ENCODE measurements at regions not wholly inside any gene's neighbourhood (a gene's known extent, or its start where the extent isn't known, plus 50 kb on each side); places are given as distances from the start of the nearest gene placed in this dataset.

DNA sequence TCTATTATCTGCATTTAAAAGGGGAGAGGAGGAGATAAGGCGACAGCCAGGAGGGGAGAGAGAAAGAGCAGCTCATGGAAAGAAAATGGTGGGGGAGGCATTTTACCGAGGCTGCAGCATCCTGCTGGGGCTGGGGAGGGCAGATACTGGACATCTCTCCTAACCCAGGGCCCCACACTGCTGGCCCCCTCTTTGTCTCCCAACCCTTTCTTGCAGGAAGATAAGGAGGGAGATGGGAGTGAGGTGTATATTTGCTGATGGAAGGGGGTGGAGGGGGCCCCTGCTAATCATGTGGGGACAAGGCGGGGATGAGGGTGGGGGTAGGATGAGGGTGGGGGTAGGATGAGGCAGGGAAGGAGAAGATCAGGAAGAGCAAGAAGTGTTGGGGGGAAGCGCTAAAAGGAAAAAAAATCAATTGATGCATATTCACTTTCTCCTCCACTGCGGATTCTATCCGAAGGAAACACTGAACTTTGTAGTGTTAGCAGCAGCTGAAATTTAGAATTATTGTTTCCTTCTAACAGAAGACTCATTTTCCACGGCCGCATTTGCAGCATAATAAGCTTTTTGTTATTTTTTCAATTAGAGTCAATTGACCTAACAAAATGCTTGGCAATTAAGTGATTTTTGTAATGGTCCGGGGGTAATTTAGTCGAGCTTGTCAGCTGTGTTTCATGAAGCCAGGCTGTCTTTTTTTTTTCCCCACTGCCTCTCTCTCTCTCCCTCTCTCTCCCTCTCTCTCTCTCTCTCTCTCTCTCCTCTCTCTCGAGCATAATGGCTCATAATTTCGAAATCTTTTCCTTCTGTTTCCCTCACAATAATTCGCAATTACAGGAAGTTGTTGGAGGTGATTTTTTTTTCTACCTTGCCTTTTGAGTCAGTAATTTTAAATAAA, 1134.6 kb downstream of the BCL11B start:
- BruUV-seq (replicated peaks) = no TSS peak
- dilution Hi-C loops (cut with MboI; ENCODE audit: extremely low pct_ligation_motif_present, low sequenced_read_pairs) = no loop called here
- Histone ChIP-seq H3K36me3 (ENCODE audit: control insufficient read depth in 2 of 2, extremely low read depth in 1 of 2, insufficient read depth in 2 of 2, low read length in 2 of 2) (no peaks in the 10 kb centered on the region), H2AFZ (ENCODE audit: low read depth, low read length) (no peak overlapping the region), H3K9me3 (replicated peaks; ENCODE audit: control insufficient read depth, insufficient read depth, low read length) (peaks cover 2% of the 10 kb centered on the region), H3K4me2 (ENCODE audit: insufficient read depth, low read length) (no peak overlapping the region), H3K9me1 (replicated peaks; ENCODE audit: control insufficient read depth, extremely low read depth, insufficient read depth, low read length) (no peaks in the 10 kb centered on the region), H4K20me1 (replicated peaks; ENCODE audit: control insufficient read depth, extremely low read depth, insufficient read depth, low read length) (no peaks in the 10 kb centered on the region), H3K9ac (replicated peaks; ENCODE audit: extremely low read depth, insufficient read depth, low read length) (no peak overlapping the region), H3K27ac (ENCODE audit: insufficient read depth, low read depth, low read length) (no peak overlapping the region), H3K27me3 (ENCODE audit: control insufficient read depth in 2 of 2, insufficient read depth in 2 of 2, low read length in 2 of 2) (no peaks in the 10 kb centered on the region), H3K4me3 (replicated peaks in 1 of 3; ENCODE audit: insufficient read depth in 1 of 3, low read depth in 1 of 3, low read length in 3 of 3) (no peak overlapping the region), H3K79me2 (ENCODE audit: control insufficient read depth, insufficient read depth, low read length) (no peaks in the 10 kb centered on the region), H3K4me1 (ENCODE audit: control insufficient read depth, extremely low read depth, insufficient read depth, low read length) (no peaks in the 10 kb centered on the region)
- ChIA-PET POLR2A (no interaction called here), CTCF (no interaction called here)
- DNase-seq (ENCODE audit: low read depth, low spot score) (no peak), FAIRE-seq (no peak)
- no peak for TF ChIP-seq EZH2 (IDR thresholded peaks at IDR 0.05; ENCODE audit: borderline replicate concordance, low read depth, low read length, severe bottlenecking)
- TF ChIP-seq, protein P1, sequence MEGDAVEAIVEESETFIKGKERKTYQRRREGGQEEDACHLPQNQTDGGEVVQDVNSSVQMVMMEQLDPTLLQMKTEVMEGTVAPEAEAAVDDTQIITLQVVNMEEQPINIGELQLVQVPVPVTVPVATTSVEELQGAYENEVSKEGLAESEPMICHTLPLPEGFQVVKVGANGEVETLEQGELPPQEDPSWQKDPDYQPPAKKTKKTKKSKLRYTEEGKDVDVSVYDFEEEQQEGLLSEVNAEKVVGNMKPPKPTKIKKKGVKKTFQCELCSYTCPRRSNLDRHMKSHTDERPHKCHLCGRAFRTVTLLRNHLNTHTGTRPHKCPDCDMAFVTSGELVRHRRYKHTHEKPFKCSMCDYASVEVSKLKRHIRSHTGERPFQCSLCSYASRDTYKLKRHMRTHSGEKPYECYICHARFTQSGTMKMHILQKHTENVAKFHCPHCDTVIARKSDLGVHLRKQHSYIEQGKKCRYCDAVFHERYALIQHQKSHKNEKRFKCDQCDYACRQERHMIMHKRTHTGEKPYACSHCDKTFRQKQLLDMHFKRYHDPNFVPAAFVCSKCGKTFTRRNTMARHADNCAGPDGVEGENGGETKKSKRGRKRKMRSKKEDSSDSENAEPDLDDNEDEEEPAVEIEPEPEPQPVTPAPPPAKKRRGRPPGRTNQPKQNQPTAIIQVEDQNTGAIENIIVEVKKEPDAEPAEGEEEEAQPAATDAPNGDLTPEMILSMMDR (IDR thresholded peaks at IDR 0.05; ENCODE audit: extremely low read depth in 1 of 2, insufficient read depth in 1 of 2, low read depth in 1 of 2, low read length in 2 of 2) = no peak
- TF ChIP-seq FOS (IDR thresholded peaks at IDR 0.05; ENCODE audit: borderline replicate concordance, insufficient read depth, low read length) = no peak
- TF ChIP-seq POLR2AphosphoS5 (IDR thresholded peaks at IDR 0.05; ENCODE audit: insufficient read depth, low read depth, low read length) = no peak
- TF ChIP-seq JUN (IDR thresholded peaks at IDR 0.05; ENCODE audit: borderline replicate concordance, insufficient read depth, insufficient read length, low read depth) = no peak
- TF ChIP-seq, protein P2, sequence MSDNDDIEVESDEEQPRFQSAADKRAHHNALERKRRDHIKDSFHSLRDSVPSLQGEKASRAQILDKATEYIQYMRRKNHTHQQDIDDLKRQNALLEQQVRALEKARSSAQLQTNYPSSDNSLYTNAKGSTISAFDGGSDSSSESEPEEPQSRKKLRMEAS (IDR thresholded peaks at IDR 0.05; ENCODE audit: insufficient read depth, insufficient read length) = no peak
- intact Hi-C loops (cut with micrococcal nuclease) = no loop called here
